ENCODE measurements at regions not wholly inside any gene's neighbourhood (a gene's known extent, or its start where the extent isn't known, plus 50 kb on each side); places are given as distances from the start of the nearest gene placed in this dataset.
"Not testable (repeated sequence)": the region's sequence is repeated elsewhere in the genome, so short reads cannot be mapped to it uniquely, and the experiment has no call there.

- no peak for DNase-seq
These were observed 129.8 kb downstream of the SEC23A start for GRCh38 chr14:38973083-38973700.

- DNase-seq = no peak
These were observed 130.5 kb downstream of the SEC23A start for GRCh38 chr14:38972511-38972910.

- DNase-seq = no peak
These were observed 131.6 kb downstream of the SEC23A start for GRCh38 chr14:38971258-38971921.

GRCh38 chr14:38964630-38965029 is 138.4 kb downstream of the SEC23A start:
- no peak for DNase-seq

- DNase-seq = no peak
These were observed 142.0 kb downstream of the SEC23A start for GRCh38 chr14:38960946-38961531.

GRCh38 chr14:38959021-38959420 is 144.0 kb downstream of the SEC23A start:
- no peak for DNase-seq

- no peak for DNase-seq
These were observed 144.4 kb downstream of the SEC23A start for GRCh38 chr14:38958589-38958988.

GRCh38 chr14:38951451-38951850 is 151.6 kb downstream of the SEC23A start:
- DNase-seq = no peak

GRCh38 chr14:38950676-38951075 is 152.4 kb downstream of the SEC23A start:
- DNase-seq = no peak

- no peak for DNase-seq
These were observed 154.5 kb downstream of the SEC23A start for GRCh38 chr14:38948576-38948975.

- DNase-seq = no peak
These were observed 154.9 kb downstream of the SEC23A start for GRCh38 chr14:38948171-38948570.

- no peak for DNase-seq
These were observed 155.7 kb downstream of the SEC23A start for GRCh38 chr14:38947343-38947742.

GRCh38 chr14:38944691-38945090 is 158.3 kb downstream of the SEC23A start:
- no peak for DNase-seq

GRCh38 chr14:38941488-38941887 is 161.5 kb downstream of the SEC23A start:
- no peak for DNase-seq

- not testable (repeated sequence) for DNase-seq
These were observed 170.4 kb downstream of the SEC23A start for GRCh38 chr14:38932653-38933000.

GRCh38 chr14:38931969-38932652 is 170.9 kb downstream of the SEC23A start:
- DNase-seq = no peak

- DNase-seq = no peak
These were observed 172.1 kb downstream of the SEC23A start for GRCh38 chr14:38930898-38931297.

- no peak for DNase-seq
These were observed 173.0 kb downstream of the SEC23A start for GRCh38 chr14:38930022-38930421.

GRCh38 chr14:38929416-38929815 is 173.6 kb downstream of the SEC23A start:
- DNase-seq = no peak

- DNase-seq = not testable (repeated sequence)
These were observed 181.1 kb downstream of the SEC23A start for GRCh38 chr14:38921893-38922292.

GRCh38 chr14:38915125-38915524 is 187.9 kb downstream of the SEC23A start:
- no peak for DNase-seq

GRCh38 chr14:38910092-38910491 is 192.9 kb downstream of the SEC23A start:
- no peak for DNase-seq

- no peak for DNase-seq
These were observed 198.1 kb downstream of the SEC23A start for GRCh38 chr14:38904959-38905358.

- no peak for DNase-seq
These were observed 201.2 kb downstream of the SEC23A start for GRCh38 chr14:38901791-38902190.
